ENCODE measurements at regions not wholly inside any gene's neighbourhood (a gene's known extent, or its start where the extent isn't known, plus 50 kb on each side); places are given as distances from the start of the nearest gene placed in this dataset.

DNA sequence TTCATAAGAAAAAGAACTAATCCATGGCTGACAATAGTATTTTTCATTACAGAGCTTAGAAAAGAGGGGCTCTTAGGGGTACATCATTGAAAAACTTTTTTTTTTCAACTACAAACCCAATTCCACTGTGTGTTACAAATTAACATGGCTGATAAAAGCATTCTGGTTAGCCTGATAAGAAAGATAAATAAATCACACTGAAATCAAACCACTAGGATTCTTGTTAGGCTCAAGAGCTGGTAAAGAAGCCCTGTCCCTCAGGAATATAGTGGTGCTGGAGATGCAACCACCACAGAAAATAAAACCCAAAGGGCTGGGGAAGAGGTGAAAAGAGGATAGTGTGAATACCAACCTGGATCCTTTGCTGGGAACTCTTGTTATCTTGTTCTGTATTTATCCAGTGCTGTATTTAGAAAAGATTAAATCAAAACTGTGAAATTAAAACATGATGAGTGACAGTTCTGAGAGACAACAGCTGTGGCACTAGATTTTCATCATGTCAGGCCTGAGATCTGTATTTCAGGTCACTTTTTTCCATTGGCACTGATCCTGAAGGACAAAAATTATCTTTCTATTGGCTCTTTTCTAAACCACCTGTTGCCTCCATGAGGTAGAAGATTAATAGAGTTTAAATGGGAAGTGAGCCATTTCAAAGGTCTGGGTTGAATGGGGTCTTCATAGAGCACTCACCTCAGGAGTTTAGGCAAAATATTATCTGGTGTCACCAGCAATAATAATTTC is 118.6 kb downstream of the ARRDC3 start:
- TF ChIP-seq, protein P1, sequence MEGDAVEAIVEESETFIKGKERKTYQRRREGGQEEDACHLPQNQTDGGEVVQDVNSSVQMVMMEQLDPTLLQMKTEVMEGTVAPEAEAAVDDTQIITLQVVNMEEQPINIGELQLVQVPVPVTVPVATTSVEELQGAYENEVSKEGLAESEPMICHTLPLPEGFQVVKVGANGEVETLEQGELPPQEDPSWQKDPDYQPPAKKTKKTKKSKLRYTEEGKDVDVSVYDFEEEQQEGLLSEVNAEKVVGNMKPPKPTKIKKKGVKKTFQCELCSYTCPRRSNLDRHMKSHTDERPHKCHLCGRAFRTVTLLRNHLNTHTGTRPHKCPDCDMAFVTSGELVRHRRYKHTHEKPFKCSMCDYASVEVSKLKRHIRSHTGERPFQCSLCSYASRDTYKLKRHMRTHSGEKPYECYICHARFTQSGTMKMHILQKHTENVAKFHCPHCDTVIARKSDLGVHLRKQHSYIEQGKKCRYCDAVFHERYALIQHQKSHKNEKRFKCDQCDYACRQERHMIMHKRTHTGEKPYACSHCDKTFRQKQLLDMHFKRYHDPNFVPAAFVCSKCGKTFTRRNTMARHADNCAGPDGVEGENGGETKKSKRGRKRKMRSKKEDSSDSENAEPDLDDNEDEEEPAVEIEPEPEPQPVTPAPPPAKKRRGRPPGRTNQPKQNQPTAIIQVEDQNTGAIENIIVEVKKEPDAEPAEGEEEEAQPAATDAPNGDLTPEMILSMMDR (conservative IDR thresholded peaks at IDR 0.05; ENCODE audit: low read length), result no peak
- TF ChIP-seq EZH2phosphoT487 (IDR thresholded peaks at IDR 0.05; ENCODE audit: borderline replicate concordance), result no peak
